PC-9 (cell line): ENCODE measurements at regions not wholly inside any gene's neighbourhood (a gene's known extent, or its start where the extent isn't known, plus 50 kb on each side); places are given as distances from the start of the nearest gene placed in this dataset.

Source experiments
- EZH2 ChIP-seq: fragments of 200-600 bp; sonication (generic); IDR thresholded peaks from 2 replicates; pipeline ENCODE4 v1.8.0; 2017; ENCODE audit warnings: antibody characterized with exemption, low read depth
- TF ChIP-seq, protein P1 (sequence below): fragments of 200-600 bp; sonication (generic); conservative IDR thresholded peaks from 2 replicates; pipeline ENCODE4 v1.6.1; 2017; ENCODE audit warnings: mixed run types, antibody characterized with exemption, mild to moderate bottlenecking, moderate library complexity

DNA sequence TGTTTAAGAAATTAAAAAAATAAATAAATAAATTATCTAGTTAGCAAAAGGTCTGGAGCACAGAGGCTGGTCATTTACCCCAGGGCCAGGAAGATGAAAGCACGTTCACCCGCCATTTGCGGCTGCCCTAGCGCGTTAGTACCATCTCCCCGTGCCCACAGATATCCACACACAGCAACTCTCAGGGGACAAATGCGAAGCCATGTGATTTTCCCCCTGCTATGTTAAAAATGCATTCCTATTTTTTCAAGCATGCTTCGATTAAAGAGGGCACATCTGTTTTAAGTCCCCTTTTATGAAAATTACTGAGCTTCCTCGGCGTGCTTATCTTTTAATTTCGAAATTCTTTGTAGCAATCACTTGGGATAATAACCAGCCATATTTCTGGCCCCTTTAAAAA, 56.9 kb upstream of the PIWIL1 start:
- TF ChIP-seq, protein P1, sequence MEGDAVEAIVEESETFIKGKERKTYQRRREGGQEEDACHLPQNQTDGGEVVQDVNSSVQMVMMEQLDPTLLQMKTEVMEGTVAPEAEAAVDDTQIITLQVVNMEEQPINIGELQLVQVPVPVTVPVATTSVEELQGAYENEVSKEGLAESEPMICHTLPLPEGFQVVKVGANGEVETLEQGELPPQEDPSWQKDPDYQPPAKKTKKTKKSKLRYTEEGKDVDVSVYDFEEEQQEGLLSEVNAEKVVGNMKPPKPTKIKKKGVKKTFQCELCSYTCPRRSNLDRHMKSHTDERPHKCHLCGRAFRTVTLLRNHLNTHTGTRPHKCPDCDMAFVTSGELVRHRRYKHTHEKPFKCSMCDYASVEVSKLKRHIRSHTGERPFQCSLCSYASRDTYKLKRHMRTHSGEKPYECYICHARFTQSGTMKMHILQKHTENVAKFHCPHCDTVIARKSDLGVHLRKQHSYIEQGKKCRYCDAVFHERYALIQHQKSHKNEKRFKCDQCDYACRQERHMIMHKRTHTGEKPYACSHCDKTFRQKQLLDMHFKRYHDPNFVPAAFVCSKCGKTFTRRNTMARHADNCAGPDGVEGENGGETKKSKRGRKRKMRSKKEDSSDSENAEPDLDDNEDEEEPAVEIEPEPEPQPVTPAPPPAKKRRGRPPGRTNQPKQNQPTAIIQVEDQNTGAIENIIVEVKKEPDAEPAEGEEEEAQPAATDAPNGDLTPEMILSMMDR = no peak
- no peak for TF ChIP-seq EZH2
